GM12878 (cell line): ENCODE measurements at regions not wholly inside any gene's neighbourhood (a gene's known extent, or its start where the extent isn't known, plus 50 kb on each side); places are given as distances from the start of the nearest gene placed in this dataset.

Source experiments
- ATAC-seq: fragments of 200-7000 bp; cut with Tn5 transposase; 3 replicates; pipeline ENCODE4 v1.9.1; 2020; ENCODE audit warnings: mild to moderate bottlenecking, moderate library complexity
- BruUV-seq: library from RNA; stranded (reverse); fragments of 400-500 nt; replicated peaks from 2 replicates; lab custom pipeline; 2021; lab: Mats Ljungman, UMichigan
- CTCF ChIA-PET: fragments of 300-600 bp; sonication (Branson Sonifier 250); formaldehyde crosslinking; extraction: SDS; loops from one replicate; lab custom pipeline; 2021; ENCODE audit warnings: inconsistent platforms; lab: Yijun Ruan, JAX
- POLR2A ChIA-PET: fragments of 350-600 bp; formaldehyde crosslinking; extraction: SDS; loops from one replicate; lab custom pipeline; 2021; ENCODE audit warnings: inconsistent platforms; lab: Charles Lee
- RAD21 ChIA-PET: fragments of 300-600 bp; sonication (Branson Sonifier 250); formaldehyde crosslinking; loops from one replicate; lab custom pipeline; 2023; ENCODE audit warnings: antibody characterized with exemption; ENCODE audit not compliant: unreplicated experiment; lab: Charles Lee
- SMC1A ChIA-PET: fragments of 300-600 bp; sonication (Branson Sonifier 250); formaldehyde crosslinking; loops from one replicate; lab custom pipeline; 2023; ENCODE audit not compliant: unreplicated experiment, uncharacterized antibody; lab: Charles Lee
- DNase-seq: peaks from one replicate; pipeline ENCODE4 v3.0.0-alpha.2; 2011; ENCODE audit warnings: low read depth, low spot score
- FAIRE-seq: peaks from 3 replicates; lab custom pipeline; 2011; peaks lifted over from hg19 to GRCh38; lab: Jason Lieb, UNC
- H2AFZ ChIP-seq: 2 replicates; pipeline ENCODE4 v1.6.0; 2011; ENCODE audit warnings: low read depth, low read length, control low read depth; ENCODE audit not compliant: control insufficient read depth
- H3K27ac ChIP-seq: 2 replicates; pipeline ENCODE4 v1.5.1; 2011; ENCODE audit warnings: control low read depth; ENCODE audit not compliant: control insufficient read depth, insufficient read depth
- H3K27me3 ChIP-seq, 2 experiments: replicated peaks in 1 of 2; 2 replicates each; pipeline versions ENCODE4 v1.6.0 to v1.6.1; 2011; ENCODE audit warnings: low read length in 1 of 2; ENCODE audit not compliant: control insufficient read depth in 2 of 2, insufficient read depth in 2 of 2
- H3K36me3 ChIP-seq, 2 experiments: 2 replicates each; pipeline ENCODE4 v1.5.1; 2011; ENCODE audit warnings: low read length in 1 of 2; ENCODE audit not compliant: control insufficient read depth in 2 of 2, insufficient read depth in 2 of 2
- H3K4me1 ChIP-seq: 2 replicates; pipeline ENCODE4 v1.6.1; 2011; ENCODE audit warnings: mild to moderate bottlenecking, low read length, moderate library complexity, mixed read lengths; ENCODE audit not compliant: control insufficient read depth, insufficient read depth
- H3K4me2 ChIP-seq: 2 replicates; pipeline ENCODE4 v1.6.0; 2011; ENCODE audit warnings: control low read depth; ENCODE audit not compliant: control insufficient read depth, insufficient read depth
- H3K4me3 ChIP-seq: fragments of 200-600 bp; sonication (generic); 2 replicates; pipeline ENCODE4 v1.5.1; 2016
- H3K79me2 ChIP-seq: 2 replicates; pipeline ENCODE4 v1.6.0; 2011; ENCODE audit warnings: low read length; ENCODE audit not compliant: control insufficient read depth, insufficient read depth
- H3K9ac ChIP-seq: 2 replicates; pipeline ENCODE4 v1.8.0; 2011; ENCODE audit warnings: low read length, control low read depth, mixed read lengths; ENCODE audit not compliant: control insufficient read depth, insufficient read depth
- H3K9me3 ChIP-seq: replicated peaks from 3 replicates; pipeline ENCODE4 v1.5.1; 2011; ENCODE audit warnings: mild to moderate bottlenecking, low read length; ENCODE audit not compliant: control insufficient read depth, insufficient read depth
- H4K20me1 ChIP-seq: 2 replicates; pipeline ENCODE4 v1.6.0; 2011; ENCODE audit not compliant: control insufficient read depth, insufficient read depth
- MYC ChIP-seq: IDR thresholded peaks from 2 replicates; pipeline ENCODE4 v1.6.1; 2011; ENCODE audit warnings: mild to moderate bottlenecking, low read length, moderate library complexity, inconsistent platforms; ENCODE audit not compliant: insufficient read depth, insufficient replicate concordance, insufficient read length, severe bottlenecking
- NBN ChIP-seq: fragments of 450-650 bp; IDR thresholded peaks from 2 replicates; pipeline ENCODE4 v1.6.1; 2016
- RAD21 ChIP-seq: IDR thresholded peaks from 2 replicates; pipeline ENCODE4 v1.6.1; 2011; ENCODE audit warnings: mild to moderate bottlenecking, low read depth, low read length, moderate library complexity; ENCODE audit not compliant: insufficient read depth
- STAT1 ChIP-seq: fragments of 450-650 bp; conservative IDR thresholded peaks from 2 replicates; pipeline ENCODE4 v1.6.1; 2014; ENCODE audit warnings: antibody characterized with exemption, mild to moderate bottlenecking
- STAT3 ChIP-seq: IDR thresholded peaks from 2 replicates; pipeline ENCODE4 v1.6.1; 2011; ENCODE audit warnings: low read depth, low read length, improper control_type of control experiment
- WGBS: methylation state at CpG from one replicate; pipeline ENCODE4 v1.1.6; 2016; ENCODE audit warnings: low lambda C conversion rate; ENCODE audit not compliant: insufficient replicate concordance, insufficient coverage; ENCODE audit errors: missing lambda C conversion rate; 5-methylcytosine and 5-hydroxymethylcytosine counted together
- in situ Hi-C: fragments of 300-500 bp; cut with MboI; formaldehyde crosslinking; loops from 9 replicates; pipeline ENCODE4 v1.14.3; 2018; ENCODE audit warnings: mixed read lengths
- intact Hi-C: fragments of 100-400 bp; cut with micrococcal nuclease; formaldehyde crosslinking; loops from one replicate; pipeline ENCODE4 v1.14.2; 2022; ENCODE audit not compliant: unreplicated experiment
- TF ChIP-seq, protein P1 (sequence below): fragments of 450-650 bp; formaldehyde crosslinking; IDR thresholded peaks from 2 replicates; pipeline ENCODE4 v1.4.0; 2022; ENCODE audit warnings: mild to moderate bottlenecking, moderate library complexity
- TF ChIP-seq, protein P2 (sequence below): fragments of 450-650 bp; IDR thresholded peaks from 2 replicates; pipeline ENCODE4 v1.6.1; 2016; ENCODE audit warnings: mild to moderate bottlenecking, moderate library complexity, borderline replicate concordance

DNA sequence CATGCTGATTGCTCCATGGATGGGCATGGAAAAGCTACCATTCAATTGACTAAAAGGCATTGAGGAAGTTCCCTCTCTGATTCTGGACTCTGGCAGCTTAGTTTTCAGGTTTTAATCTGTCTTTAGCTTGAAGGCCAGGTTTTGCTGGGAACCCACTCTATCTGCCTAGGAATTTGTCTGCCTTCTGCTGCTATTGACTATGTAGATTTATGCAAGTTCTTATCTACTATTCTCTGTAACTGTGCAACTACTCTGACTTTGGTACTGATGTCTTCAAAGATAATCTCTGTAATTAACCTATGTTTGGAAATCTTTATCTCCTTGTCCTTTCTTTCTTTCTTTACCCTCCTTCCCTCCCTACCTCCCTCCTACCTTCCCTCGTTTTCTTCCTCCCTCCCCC, 178.8 kb downstream of the DSEL start (continued):
- TF ChIP-seq, protein P1, sequence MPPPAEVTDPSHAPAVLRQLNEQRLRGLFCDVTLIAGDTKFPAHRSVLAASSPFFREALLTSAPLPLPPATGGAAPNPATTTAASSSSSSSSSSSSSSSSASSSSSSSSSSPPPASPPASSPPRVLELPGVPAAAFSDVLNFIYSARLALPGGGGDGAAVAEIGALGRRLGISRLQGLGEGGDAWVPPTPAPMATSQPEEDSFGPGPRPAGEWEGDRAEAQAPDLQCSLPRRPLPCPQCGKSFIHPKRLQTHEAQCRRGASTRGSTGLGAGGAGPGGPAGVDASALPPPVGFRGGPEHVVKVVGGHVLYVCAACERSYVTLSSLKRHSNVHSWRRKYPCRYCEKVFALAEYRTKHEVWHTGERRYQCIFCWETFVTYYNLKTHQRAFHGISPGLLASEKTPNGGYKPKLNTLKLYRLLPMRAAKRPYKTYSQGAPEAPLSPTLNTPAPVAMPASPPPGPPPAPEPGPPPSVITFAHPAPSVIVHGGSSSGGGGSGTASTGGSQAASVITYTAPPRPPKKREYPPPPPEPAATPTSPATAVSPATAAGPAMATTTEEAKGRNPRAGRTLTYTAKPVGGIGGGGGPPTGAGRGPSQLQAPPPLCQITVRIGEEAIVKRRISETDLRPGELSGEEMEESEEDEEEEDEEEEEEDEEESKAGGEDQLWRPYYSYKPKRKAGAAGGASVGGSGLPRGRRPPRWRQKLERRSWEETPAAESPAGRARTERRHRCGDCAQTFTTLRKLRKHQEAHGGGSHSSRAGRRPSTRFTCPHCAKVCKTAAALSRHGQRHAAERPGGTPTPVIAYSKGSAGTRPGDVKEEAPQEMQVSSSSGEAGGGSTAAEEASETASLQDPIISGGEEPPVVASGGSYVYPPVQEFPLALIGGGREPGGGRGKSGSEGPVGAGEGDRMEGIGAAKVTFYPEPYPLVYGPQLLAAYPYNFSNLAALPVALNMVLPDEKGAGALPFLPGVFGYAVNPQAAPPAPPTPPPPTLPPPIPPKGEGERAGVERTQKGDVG (CRISPR knock-in tag): no peak
- TF ChIP-seq MYC: no peak
- no peak for TF ChIP-seq STAT1

DNA sequence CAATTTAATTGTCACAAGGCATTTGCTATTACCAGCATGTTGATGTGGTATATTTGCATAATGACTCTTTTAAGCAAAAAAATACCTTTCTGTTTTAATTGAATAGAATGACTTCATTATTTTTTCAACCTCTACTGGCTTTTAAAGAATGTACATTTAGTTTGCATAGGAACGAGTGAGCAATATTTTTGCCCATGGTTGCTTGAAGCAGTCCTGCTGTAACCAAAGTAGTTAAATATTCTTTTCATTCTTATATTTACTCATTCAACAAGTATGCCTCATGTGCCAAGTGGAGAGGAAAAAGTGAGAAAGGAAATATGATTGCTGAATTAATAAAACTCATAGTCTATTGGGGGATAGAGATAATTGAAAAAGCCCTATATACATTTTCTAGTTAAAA, 184.7 kb downstream of the DSEL start:
- Histone ChIP-seq H3K36me3 (no peaks in the 10 kb centered on the region), H3K27me3 (no peaks in the 10 kb centered on the region), H2AFZ (no peak overlapping the region), H3K4me2 (no peak overlapping the region), H3K4me1 (no peaks in the 10 kb centered on the region), H4K20me1 (no peaks in the 10 kb centered on the region), H3K9ac (no peak overlapping the region), H3K79me2 (no peaks in the 10 kb centered on the region), H3K9me3 (no peaks in the 10 kb centered on the region), H3K27ac (no peak overlapping the region), H3K4me3 (no peak overlapping the region)
- ChIA-PET CTCF (no interaction called here), POLR2A (no interaction called here), RAD21 (no interaction called here), SMC1A (no interaction called here)
- in situ Hi-C loops (no loop called here), intact Hi-C loops (no loop called here)
- no TSS peak for BruUV-seq
- 0% methylated on average over 1 of the region's 1 CpG for WGBS
- FAIRE-seq (no peak), DNase-seq (no peak), ATAC-seq (no peak)
- TF ChIP-seq NBN (no peak), STAT3 (no peak), RAD21 (no peak)
- TF ChIP-seq, protein P2, sequence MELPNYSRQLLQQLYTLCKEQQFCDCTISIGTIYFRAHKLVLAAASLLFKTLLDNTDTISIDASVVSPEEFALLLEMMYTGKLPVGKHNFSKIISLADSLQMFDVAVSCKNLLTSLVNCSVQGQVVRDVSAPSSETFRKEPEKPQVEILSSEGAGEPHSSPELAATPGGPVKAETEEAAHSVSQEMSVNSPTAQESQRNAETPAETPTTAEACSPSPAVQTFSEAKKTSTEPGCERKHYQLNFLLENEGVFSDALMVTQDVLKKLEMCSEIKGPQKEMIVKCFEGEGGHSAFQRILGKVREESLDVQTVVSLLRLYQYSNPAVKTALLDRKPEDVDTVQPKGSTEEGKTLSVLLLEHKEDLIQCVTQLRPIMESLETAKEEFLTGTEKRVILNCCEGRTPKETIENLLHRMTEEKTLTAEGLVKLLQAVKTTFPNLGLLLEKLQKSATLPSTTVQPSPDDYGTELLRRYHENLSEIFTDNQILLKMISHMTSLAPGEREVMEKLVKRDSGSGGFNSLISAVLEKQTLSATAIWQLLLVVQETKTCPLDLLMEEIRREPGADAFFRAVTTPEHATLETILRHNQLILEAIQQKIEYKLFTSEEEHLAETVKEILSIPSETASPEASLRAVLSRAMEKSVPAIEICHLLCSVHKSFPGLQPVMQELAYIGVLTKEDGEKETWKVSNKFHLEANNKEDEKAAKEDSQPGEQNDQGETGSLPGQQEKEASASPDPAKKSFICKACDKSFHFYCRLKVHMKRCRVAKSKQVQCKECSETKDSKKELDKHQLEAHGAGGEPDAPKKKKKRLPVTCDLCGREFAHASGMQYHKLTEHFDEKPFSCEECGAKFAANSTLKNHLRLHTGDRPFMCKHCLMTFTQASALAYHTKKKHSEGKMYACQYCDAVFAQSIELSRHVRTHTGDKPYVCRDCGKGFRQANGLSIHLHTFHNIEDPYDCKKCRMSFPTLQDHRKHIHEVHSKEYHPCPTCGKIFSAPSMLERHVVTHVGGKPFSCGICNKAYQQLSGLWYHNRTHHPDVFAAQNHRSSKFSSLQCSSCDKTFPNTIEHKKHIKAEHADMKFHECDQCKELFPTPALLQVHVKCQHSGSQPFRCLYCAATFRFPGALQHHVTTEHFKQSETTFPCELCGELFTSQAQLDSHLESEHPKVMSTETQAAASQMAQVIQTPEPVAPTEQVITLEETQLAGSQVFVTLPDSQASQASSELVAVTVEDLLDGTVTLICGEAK: no peak
